ENCODE measurements at regions not wholly inside any gene's neighbourhood (a gene's known extent, or its start where the extent isn't known, plus 50 kb on each side); places are given as distances from the start of the nearest gene placed in this dataset.

DNA sequence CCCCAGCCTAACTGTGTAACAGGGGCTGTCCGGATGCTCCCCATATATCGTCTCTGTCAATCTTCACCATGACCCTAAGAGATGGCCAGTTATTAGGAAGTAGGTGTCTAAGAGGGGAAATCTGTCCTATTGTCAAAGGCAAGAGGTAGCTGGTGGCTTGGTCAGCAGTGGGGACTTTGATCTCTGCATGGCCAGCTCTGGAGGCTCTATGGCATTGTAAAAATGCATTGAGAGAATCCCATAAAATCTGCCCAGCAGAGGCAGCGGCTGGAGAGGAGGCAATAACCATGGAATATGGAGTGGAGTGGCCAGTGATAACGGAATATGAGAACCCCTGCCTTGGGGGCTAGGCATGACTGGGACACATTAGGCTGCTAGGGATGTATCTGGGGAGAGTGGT lies 88.8 kb downstream of the MRM1 start:
- no peak for TF ChIP-seq REST (IDR thresholded peaks at IDR 0.05; ENCODE audit: low read depth)
- TF ChIP-seq CEBPB (IDR thresholded peaks at IDR 0.05; ENCODE audit: low read depth): no peak
- TF ChIP-seq, protein P1, sequence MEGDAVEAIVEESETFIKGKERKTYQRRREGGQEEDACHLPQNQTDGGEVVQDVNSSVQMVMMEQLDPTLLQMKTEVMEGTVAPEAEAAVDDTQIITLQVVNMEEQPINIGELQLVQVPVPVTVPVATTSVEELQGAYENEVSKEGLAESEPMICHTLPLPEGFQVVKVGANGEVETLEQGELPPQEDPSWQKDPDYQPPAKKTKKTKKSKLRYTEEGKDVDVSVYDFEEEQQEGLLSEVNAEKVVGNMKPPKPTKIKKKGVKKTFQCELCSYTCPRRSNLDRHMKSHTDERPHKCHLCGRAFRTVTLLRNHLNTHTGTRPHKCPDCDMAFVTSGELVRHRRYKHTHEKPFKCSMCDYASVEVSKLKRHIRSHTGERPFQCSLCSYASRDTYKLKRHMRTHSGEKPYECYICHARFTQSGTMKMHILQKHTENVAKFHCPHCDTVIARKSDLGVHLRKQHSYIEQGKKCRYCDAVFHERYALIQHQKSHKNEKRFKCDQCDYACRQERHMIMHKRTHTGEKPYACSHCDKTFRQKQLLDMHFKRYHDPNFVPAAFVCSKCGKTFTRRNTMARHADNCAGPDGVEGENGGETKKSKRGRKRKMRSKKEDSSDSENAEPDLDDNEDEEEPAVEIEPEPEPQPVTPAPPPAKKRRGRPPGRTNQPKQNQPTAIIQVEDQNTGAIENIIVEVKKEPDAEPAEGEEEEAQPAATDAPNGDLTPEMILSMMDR (IDR thresholded peaks at IDR 0.05 in 2 of 3, conservative IDR thresholded peaks at IDR 0.05 in 1 of 3; ENCODE audit: borderline replicate concordance in 1 of 3, insufficient read depth in 1 of 3, low read depth in 2 of 3, low read length in 2 of 3): no peak
